ENCODE measurements at regions not wholly inside any gene's neighbourhood (a gene's known extent, or its start where the extent isn't known, plus 50 kb on each side); places are given as distances from the start of the nearest gene placed in this dataset.

DNA sequence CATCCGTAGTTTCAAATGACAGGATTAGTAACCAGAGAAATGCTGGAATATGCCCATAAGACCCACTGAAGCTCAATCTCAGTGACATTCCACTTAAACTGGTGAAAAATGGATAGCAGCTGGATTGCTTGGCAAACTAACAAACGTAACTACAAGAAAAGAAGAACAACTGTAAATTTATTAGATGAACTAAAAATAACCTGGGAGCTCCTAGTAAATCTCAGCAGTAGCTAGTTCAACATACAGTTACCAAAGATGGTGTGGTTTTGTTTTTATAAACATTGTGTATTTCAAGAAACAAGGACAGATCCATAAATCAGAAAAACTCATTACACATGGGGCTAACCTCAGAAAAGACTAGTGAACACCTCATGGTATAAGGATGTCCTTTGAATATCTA lies 531.9 kb downstream of the XIRP2 start:
- in situ Hi-C loops (cut with HindIII; ENCODE audit: low pct_ligation_motif_present, low sequenced_read_pairs) = no loop called here
- Histone ChIP-seq H3K27me3 (replicated peaks) (no peaks in the 10 kb centered on the region), H3K36me3 (replicated peaks) (no peaks in the 10 kb centered on the region), H3K4me3 (ENCODE audit: low read depth, low read length) (no peak overlapping the region), H3K27ac (no peak overlapping the region)
- DNase-seq = no peak
- TF ChIP-seq, protein P1, sequence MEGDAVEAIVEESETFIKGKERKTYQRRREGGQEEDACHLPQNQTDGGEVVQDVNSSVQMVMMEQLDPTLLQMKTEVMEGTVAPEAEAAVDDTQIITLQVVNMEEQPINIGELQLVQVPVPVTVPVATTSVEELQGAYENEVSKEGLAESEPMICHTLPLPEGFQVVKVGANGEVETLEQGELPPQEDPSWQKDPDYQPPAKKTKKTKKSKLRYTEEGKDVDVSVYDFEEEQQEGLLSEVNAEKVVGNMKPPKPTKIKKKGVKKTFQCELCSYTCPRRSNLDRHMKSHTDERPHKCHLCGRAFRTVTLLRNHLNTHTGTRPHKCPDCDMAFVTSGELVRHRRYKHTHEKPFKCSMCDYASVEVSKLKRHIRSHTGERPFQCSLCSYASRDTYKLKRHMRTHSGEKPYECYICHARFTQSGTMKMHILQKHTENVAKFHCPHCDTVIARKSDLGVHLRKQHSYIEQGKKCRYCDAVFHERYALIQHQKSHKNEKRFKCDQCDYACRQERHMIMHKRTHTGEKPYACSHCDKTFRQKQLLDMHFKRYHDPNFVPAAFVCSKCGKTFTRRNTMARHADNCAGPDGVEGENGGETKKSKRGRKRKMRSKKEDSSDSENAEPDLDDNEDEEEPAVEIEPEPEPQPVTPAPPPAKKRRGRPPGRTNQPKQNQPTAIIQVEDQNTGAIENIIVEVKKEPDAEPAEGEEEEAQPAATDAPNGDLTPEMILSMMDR (IDR thresholded peaks at IDR 0.05; ENCODE audit: low read depth, low read length, missing control alignments) = no peak

GRCh38 chr2:167415068-167415467 lies 526.8 kb downstream of the XIRP2 start:
- H3K36me3 ChIP-seq (replicated peaks) = no peaks in the 10 kb centered on the region
- TF ChIP-seq, protein P1 (IDR thresholded peaks at IDR 0.05; ENCODE audit: low read depth, low read length, missing control alignments) = no peak
- H3K27ac ChIP-seq = no peak overlapping the region
- DNase-seq = no peak
- H3K4me3 ChIP-seq (ENCODE audit: low read depth, low read length) = no peak overlapping the region
- no peaks in the 10 kb centered on the region for H3K27me3 ChIP-seq (replicated peaks)
- in situ Hi-C loops (cut with HindIII; ENCODE audit: low pct_ligation_motif_present, low sequenced_read_pairs) = no loop called here

DNA sequence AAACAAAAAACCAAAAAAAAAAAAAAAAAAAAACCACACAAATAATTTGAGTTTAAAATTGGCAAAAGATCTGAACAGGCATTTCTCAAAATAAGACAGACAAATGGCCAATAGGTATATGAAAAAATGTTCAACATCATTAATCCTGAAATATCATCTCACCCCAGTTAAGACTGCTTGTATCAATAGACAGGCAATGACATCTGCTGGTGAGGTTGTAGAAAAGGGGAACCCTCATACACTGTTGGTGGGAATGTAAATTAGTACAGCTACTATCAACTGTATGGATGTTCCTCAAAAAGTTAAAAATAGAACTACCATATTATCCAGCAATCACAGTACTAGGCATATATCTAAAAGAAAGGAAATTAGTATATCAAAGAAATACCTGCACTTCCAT lies 523.1 kb downstream of the XIRP2 start:
- in situ Hi-C loops (cut with HindIII; ENCODE audit: low pct_ligation_motif_present, low sequenced_read_pairs) = no loop called here
- H3K27me3 ChIP-seq (replicated peaks) = no peaks in the 10 kb centered on the region
- DNase-seq = no peak
- H3K36me3 ChIP-seq (replicated peaks) = no peaks in the 10 kb centered on the region
- H3K27ac ChIP-seq = no peak overlapping the region
- no peak overlapping the region for H3K4me3 ChIP-seq (ENCODE audit: low read depth, low read length)
- TF ChIP-seq, protein P1 (IDR thresholded peaks at IDR 0.05; ENCODE audit: low read depth, low read length, missing control alignments) = peak; percentile 2

GRCh38 chr2:167406558-167406957 lies 518.3 kb downstream of the XIRP2 start:
- peak overlapping the region; percentile 1 for H3K4me3 ChIP-seq (ENCODE audit: low read depth, low read length)
- DNase-seq = peak; percentile 95
- no peaks in the 10 kb centered on the region for H3K36me3 ChIP-seq (replicated peaks)
- peak overlapping the region; percentile 80 for H3K27ac ChIP-seq
- in situ Hi-C loops (cut with HindIII; ENCODE audit: low pct_ligation_motif_present, low sequenced_read_pairs) = no loop called here
- H3K27me3 ChIP-seq (replicated peaks) = no peaks in the 10 kb centered on the region
- TF ChIP-seq, protein P1 (IDR thresholded peaks at IDR 0.05; ENCODE audit: low read depth, low read length, missing control alignments) = no peak

- DNase-seq = peak; percentile 41
- in situ Hi-C loops (cut with HindIII; ENCODE audit: low pct_ligation_motif_present, low sequenced_read_pairs) = no loop called here
- H3K27me3 ChIP-seq (replicated peaks) = no peaks in the 10 kb centered on the region
- H3K27ac ChIP-seq = peak overlapping the region; percentile 49
- no peaks in the 10 kb centered on the region for H3K36me3 ChIP-seq (replicated peaks)
- TF ChIP-seq, protein P1 (IDR thresholded peaks at IDR 0.05; ENCODE audit: low read depth, low read length, missing control alignments) = no peak
- H3K4me3 ChIP-seq (ENCODE audit: low read depth, low read length) = no peak overlapping the region
Observed at GRCh38 chr2:167404627-167405284, 516.5 kb downstream of the XIRP2 start.

GRCh38 chr2:167401309-167401708 lies 513.0 kb downstream of the XIRP2 start:
- no peak overlapping the region for H3K4me3 ChIP-seq (ENCODE audit: low read depth, low read length)
- no peaks in the 10 kb centered on the region for H3K27me3 ChIP-seq (replicated peaks)
- TF ChIP-seq, protein P1 (IDR thresholded peaks at IDR 0.05; ENCODE audit: low read depth, low read length, missing control alignments) = no peak
- in situ Hi-C loops (cut with HindIII; ENCODE audit: low pct_ligation_motif_present, low sequenced_read_pairs) = no loop called here
- H3K27ac ChIP-seq = no peak overlapping the region
- H3K36me3 ChIP-seq (replicated peaks) = no peaks in the 10 kb centered on the region
- DNase-seq = no peak
